Stimulated activated CD4-positive, alpha-beta T cell treated with anti-CD3 and anti-CD28 coated beads, Interleukin-2, amount 100 ng/mL, for 24 hours (primary cell): ENCODE measurements at regions not wholly inside any gene's neighbourhood (a gene's known extent, or its start where the extent isn't known, plus 50 kb on each side); places are given as distances from the start of the nearest gene placed in this dataset.

Experiments
- DNase-seq, 2 donors: peaks; one replicate each; pipeline ENCODE4 v3.0.0-alpha.2; 2020

- no peak for DNase-seq
Observed at GRCh38 chr2:62364791-62365528, 141.0 kb downstream of the TMEM17 start.

- DNase-seq: no peak
Observed at GRCh38 chr2:62363166-62363565, 142.8 kb downstream of the TMEM17 start.

GRCh38 chr2:62362561-62362960 lies 143.4 kb downstream of the TMEM17 start:
- no peak for DNase-seq

GRCh38 chr2:62361964-62362363 lies 144.0 kb downstream of the TMEM17 start:
- DNase-seq: no peak

- DNase-seq: no peak
Observed at GRCh38 chr2:62354771-62355561, 151.0 kb downstream of the TMEM17 start.

- DNase-seq: no peak
Observed at GRCh38 chr2:62352031-62352430, 154.0 kb downstream of the TMEM17 start.

GRCh38 chr2:62349788-62350187 lies 153.9 kb downstream of the B3GNT2 start:
- DNase-seq: no peak

- no peak for DNase-seq
Observed at GRCh38 chr2:62348700-62349099, 152.8 kb downstream of the B3GNT2 start.

GRCh38 chr2:62347563-62348270 lies 151.8 kb downstream of the B3GNT2 start:
- DNase-seq: no peak

GRCh38 chr2:62344472-62344871 lies 148.6 kb downstream of the B3GNT2 start:
- DNase-seq: no peak

GRCh38 chr2:62343636-62344337 lies 147.9 kb downstream of the B3GNT2 start:
- no peak for DNase-seq

- no peak for DNase-seq
Observed at GRCh38 chr2:62343206-62343605, 147.3 kb downstream of the B3GNT2 start.

- DNase-seq: no peak
Observed at GRCh38 chr2:62340994-62341484, 145.1 kb downstream of the B3GNT2 start.

GRCh38 chr2:62339837-62340236 lies 143.9 kb downstream of the B3GNT2 start:
- DNase-seq: no peak

GRCh38 chr2:62339413-62339812 lies 143.5 kb downstream of the B3GNT2 start:
- no peak for DNase-seq

GRCh38 chr2:62338111-62338510 lies 142.2 kb downstream of the B3GNT2 start:
- DNase-seq: no peak

- DNase-seq: no peak
Observed at GRCh38 chr2:62337403-62337802, 141.5 kb downstream of the B3GNT2 start.

GRCh38 chr2:62335612-62336011 lies 139.7 kb downstream of the B3GNT2 start:
- DNase-seq: no peak

GRCh38 chr2:62334440-62335058 lies 138.6 kb downstream of the B3GNT2 start:
- DNase-seq: no peak

GRCh38 chr2:62334009-62334408 lies 138.1 kb downstream of the B3GNT2 start:
- no peak for DNase-seq

GRCh38 chr2:62330959-62331358 lies 135.0 kb downstream of the B3GNT2 start:
- no peak for DNase-seq

- DNase-seq: no peak
Observed at GRCh38 chr2:62329797-62330196, 133.9 kb downstream of the B3GNT2 start.
